HG03159 (cell line): ENCODE measurements at regions not wholly inside any gene's neighbourhood (a gene's known extent, or its start where the extent isn't known, plus 50 kb on each side); places are given as distances from the start of the nearest gene placed in this dataset.
"Not testable (repeated sequence)": the region's sequence is repeated elsewhere in the genome, so short reads cannot be mapped to it uniquely, and the experiment has no call there.

Experiments
- ATAC-seq: cut with Tn5 transposase; IDR thresholded peaks from one replicate; pipeline ENCODE4 v1.9.1; 2021; ENCODE audit warnings: mild to moderate bottlenecking, moderate library complexity; ENCODE audit not compliant: unreplicated experiment

GRCh38 chr7:156397249-156397648 is 243.3 kb upstream of the RNF32 start:
- ATAC-seq = no peak

GRCh38 chr7:156389116-156389692 is 251.4 kb upstream of the RNF32 start:
- ATAC-seq = no peak

DNA sequence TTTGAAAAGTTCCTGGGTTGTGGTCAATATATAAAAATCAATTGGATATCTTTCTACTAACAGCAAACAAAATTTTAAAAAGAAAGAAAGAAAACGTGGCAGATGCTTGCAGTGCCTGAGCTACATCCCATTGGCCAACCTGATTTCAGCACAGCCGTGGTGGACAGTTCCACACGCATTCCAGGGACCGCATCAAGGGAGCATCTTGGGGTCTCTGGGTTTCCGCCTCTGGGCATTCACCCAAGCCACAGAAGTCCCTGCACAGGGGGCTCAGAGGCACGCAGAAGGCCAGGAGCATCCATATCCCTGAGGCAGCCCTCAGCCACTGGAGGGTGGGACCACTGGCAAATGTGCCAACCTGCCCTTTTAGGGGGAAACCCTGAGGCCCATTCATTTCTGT is 254.5 kb upstream of the RNF32 start:
- ATAC-seq = no peak

GRCh38 chr7:156384706-156385105 is 255.9 kb upstream of the RNF32 start:
- ATAC-seq = no peak

DNA sequence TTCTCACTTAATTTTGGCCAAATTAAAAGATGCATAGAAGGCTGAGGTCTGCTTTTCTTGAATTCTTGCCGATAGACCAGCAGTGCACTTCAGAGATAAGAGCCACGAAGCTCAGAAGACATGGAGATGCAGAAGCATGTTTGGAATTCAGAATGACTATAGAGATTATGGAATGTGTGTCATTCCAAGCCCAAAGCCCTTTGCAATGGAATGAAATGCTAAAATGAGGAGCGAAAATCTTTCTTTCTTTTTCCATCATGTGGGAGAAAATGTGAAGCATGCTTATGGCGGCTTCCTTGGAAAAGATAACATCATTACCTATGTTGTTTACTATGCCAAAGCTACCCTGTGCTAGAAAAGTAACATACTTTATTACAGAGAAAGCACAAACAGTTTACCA is 257.0 kb upstream of the RNF32 start:
- no peak for ATAC-seq

- ATAC-seq = no peak
Measured at GRCh38 chr7:156380261-156380660, 260.3 kb upstream of the RNF32 start.

DNA sequence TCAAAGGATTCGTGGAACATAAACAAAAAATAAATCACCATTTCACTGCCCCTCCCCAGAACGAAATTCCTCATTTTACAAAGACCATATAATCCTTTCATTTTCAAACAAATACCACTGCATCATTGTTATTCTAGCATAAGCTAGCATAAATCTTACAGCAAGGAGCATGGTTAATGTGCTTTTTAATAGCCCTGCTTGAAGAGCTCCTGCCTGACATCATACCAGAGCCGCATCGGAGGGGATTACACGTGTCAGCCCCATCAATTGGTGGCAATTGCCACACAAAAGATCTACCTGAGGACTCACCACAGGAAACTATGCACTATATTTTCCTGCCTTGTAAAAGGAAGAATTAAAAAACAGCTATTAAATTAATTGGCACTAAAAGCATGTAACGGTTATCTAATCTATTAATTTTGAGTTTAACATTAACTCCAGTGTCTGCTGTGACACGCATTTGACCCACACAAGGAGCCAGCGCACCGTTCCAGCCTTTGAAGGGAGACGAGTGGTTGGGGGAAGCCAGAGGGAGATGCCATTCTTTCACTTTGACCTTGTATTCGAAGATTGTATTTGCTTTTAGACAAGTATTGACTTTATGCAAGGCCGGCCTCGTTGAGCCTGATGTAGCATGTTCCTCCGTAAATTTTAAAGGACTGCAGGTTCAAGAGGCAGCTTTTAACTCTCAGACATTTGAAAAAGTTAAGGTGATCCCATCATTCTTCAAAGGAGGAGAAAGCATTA is 261.1 kb upstream of the RNF32 start:
- no peak for ATAC-seq

GRCh38 chr7:156378806-156379205 is 261.8 kb upstream of the RNF32 start:
- no peak for ATAC-seq

DNA sequence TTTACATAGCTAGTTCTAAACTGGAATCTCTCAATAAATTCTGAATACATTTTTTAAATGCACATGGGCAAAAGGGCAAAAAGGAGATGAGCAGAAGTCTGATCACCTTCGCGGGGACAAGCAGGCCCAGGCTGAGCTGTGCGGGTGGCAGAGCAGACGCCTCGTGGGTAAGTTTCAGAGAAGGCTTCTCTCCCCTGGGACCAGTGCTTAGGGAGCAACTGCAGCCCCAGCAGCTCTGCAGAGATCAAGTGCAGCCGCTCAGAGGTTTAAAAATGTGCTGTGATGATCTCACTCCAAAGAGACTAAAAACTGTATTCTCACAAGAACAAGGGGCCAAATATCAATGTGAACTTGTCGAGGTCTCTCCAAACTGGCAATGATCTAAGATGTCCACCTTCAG is 264.3 kb upstream of the RNF32 start:
- ATAC-seq = no peak

GRCh38 chr7:156374335-156374734 is 266.2 kb upstream of the RNF32 start:
- no peak for ATAC-seq

- not testable (repeated sequence) for ATAC-seq
Measured at GRCh38 chr7:156369929-156370328, 270.6 kb upstream of the RNF32 start.

DNA sequence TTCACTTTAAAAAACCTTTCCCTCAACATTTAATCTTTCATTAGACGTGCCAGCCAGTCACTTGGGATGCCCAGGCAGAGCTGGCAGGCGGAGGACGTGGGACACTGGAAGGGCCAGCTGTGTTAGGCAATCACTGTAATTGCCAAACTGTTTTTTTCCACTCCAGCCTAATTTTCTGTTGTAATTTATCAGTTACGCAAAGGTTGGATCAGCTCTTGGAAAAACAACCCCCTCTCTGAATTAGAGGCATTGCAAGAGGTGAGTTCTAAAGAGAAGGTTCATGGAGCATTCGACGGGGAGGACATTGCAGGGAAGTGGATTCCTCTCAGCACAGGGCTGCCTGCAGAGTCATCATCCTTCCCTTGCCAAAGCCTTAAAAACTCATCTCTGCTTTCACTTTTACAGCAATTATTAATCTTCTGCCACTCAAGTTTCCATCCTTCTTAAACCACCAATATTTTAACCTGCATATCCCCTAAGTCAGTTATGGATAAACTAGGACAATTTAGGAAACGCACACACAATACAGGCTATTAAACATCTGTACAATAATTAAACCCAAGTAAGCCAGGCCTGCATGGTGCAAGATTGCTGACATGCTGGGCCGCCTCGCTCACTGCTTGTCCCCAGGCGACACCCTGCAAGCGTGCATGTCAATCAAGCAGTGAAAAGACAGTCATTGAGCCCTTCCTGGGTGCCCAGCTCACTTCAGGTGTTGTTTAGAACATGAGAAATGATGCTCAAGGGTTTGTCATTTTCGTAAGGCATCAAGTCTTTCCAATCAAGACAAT is 272.3 kb upstream of the RNF32 start:
- ATAC-seq = no peak

GRCh38 chr7:156363751-156364150 is 276.8 kb upstream of the RNF32 start:
- no peak for ATAC-seq

GRCh38 chr7:156360835-156361234 is 279.7 kb upstream of the RNF32 start:
- ATAC-seq = no peak

- no peak for ATAC-seq
Measured at GRCh38 chr7:156356551-156356950, 284.0 kb upstream of the RNF32 start.

GRCh38 chr7:156353352-156353751 is 287.2 kb upstream of the RNF32 start:
- ATAC-seq = no peak

GRCh38 chr7:156347703-156348248 is 292.8 kb upstream of the RNF32 start:
- ATAC-seq = not testable (repeated sequence)

DNA sequence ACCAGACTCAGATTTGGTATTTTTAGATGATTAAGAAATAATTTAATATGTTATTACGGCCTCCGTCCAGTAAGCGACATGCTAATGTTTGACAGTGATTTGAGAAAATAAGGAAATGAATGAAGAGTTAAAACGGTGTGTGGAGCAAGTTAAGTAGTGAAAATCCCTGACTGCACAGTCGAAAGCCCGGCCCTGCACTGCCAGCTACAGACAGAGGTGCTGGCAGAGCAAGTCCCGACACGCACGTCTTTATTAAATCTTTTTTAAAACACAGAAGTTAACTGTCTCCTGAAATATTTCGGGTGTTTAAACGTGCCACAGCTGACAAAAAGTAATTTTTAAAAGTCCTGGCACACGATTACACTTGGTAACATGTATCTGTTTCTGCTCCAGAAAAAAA is 293.4 kb upstream of the RNF32 start:
- ATAC-seq = no peak

- no peak for ATAC-seq
Measured at GRCh38 chr7:156344595-156344994, 296.0 kb upstream of the RNF32 start.

DNA sequence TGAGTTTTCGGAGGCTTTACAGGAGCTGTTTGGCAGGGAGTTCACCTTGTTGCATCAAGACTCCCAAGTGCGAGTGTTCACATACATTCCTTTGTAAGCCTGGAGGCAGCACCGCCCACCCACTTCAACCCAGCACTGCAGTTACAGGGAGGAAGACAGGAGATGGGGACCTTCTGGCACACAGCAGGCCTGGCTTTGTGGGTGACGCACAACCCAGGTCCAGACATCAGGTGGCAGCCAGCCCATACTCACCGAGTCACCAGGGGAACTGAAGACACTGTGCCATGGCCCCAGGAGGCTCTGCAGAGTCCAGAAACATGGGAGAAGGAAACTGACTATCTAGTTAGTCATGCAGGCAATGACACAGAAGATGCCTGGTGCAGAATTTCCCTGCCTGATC is 305.9 kb upstream of the RNF32 start:
- no peak for ATAC-seq

DNA sequence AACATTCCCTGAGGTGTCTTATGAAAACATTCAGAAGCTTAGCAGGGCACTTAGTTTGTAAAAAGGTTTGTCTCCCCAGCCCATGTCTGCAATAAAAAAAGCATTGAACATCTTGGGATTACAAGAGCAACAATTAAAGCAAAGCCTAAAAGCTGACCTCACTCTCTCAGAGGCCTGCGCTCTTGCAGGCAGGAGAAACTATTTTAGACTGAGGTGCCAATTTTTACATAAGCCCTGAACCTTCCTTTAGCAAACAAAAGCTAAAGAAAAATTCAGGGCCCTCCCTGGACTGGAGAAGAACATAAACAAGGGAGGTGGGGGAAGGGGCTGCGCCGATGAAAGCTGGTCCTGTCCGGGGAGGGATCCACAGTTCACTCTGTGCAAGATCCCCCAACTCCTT is 312.7 kb upstream of the RNF32 start:
- ATAC-seq = no peak

GRCh38 chr7:156327474-156327873 is 313.1 kb upstream of the RNF32 start:
- no peak for ATAC-seq
